Skeletal muscle satellite cell (primary cell): ENCODE measurements at regions not wholly inside any gene's neighbourhood (a gene's known extent, or its start where the extent isn't known, plus 50 kb on each side); places are given as distances from the start of the nearest gene placed in this dataset.

Experiments
- H3K27me3 ChIP-seq: 2 replicates; pipeline ENCODE4 v1.7.0; 2013; ENCODE audit warnings: low read length; ENCODE audit not compliant: control insufficient read depth, insufficient read depth
- H3K36me3 ChIP-seq: 2 replicates; pipeline ENCODE4 v1.7.0; 2013; ENCODE audit warnings: mild to moderate bottlenecking, control low read depth, low read length; ENCODE audit not compliant: insufficient read depth
- H3K4me1 ChIP-seq: 2 replicates; pipeline ENCODE4 v1.7.0; 2013; ENCODE audit warnings: low read length; ENCODE audit not compliant: control insufficient read depth, insufficient read depth
- H3K4me2 ChIP-seq: 2 replicates; pipeline ENCODE4 v1.7.0; 2013; ENCODE audit warnings: mild to moderate bottlenecking, low read length
- H3K4me3 ChIP-seq: 2 replicates; pipeline ENCODE4 v1.7.0; 2013; ENCODE audit warnings: low read length
- H3K9ac ChIP-seq: 2 replicates; pipeline ENCODE4 v1.7.0; 2013; ENCODE audit warnings: mild to moderate bottlenecking, low read depth, low read length, moderate library complexity
- H3K9me3 ChIP-seq: replicated peaks from 2 replicates; pipeline ENCODE4 v1.7.0; 2013; ENCODE audit warnings: mild to moderate bottlenecking, control low read depth, low read length

DNA sequence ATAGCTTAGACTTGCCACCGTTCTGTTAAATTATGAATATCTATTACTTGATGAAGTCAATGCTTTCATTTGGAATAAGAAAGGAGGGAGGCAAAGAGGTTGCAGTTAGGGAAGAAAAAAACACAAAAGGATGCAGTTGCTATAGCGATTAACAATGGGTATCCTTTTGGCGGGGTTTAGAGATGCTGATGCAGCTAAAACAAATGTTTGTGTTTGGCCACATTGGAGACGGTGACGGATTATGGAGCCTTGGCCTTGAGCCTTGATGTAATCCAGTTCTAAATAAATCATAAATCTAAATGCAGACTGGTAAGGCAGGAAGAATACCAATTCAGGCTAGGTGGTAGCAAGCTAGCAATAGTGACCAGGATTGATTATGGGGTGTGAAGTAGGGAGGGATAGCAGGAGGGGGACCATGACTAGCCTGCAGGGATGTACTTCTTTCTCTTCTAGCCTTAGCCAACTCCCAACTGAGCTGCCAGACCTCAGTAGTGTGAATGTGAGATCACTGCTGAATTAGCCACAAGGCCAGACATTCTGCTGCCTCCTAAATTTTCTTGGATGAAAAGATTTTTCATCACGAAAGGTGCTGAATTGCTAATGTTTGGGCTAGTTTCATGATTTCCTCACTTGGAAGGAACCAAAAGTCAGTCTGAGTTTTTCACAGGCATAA lies 160.3 kb downstream of the TLR4 start:
- Histone ChIP-seq H3K9ac (no peak overlapping the region), H3K4me1 (no peaks in the 10 kb centered on the region), H3K4me3 (no peak overlapping the region), H3K27me3 (no peaks in the 10 kb centered on the region), H3K4me2 (no peak overlapping the region), H3K36me3 (no peaks in the 10 kb centered on the region), H3K9me3 (no peaks in the 10 kb centered on the region)

GRCh38 chr9:117868594-117868993 lies 164.4 kb downstream of the TLR4 start:
- no peak overlapping the region for H3K9ac ChIP-seq
- no peak overlapping the region for H3K4me2 ChIP-seq
- H3K36me3 ChIP-seq: no peaks in the 10 kb centered on the region
- no peak overlapping the region for H3K4me3 ChIP-seq
- H3K27me3 ChIP-seq: peaks cover 1% of the 10 kb centered on the region
- H3K4me1 ChIP-seq: no peaks in the 10 kb centered on the region
- no peaks in the 10 kb centered on the region for H3K9me3 ChIP-seq

DNA sequence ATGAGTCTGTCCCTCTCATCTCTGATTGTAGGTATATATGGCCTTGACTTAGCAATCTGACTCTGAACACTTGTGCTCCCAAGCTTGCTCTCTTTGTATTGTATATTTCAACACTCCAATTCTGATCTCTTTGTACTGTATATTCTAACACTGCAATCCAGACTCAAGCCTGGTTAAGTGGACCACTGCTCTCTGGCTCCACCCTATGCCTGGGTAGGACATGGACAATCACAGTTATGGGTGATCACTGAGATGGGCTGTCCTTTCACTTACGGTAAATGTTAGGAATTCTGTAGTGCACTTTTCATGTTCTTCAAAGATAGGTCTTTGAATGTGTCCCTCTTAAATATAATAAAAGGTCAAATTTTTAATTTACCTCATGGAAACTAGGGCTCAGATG lies 165.1 kb downstream of the TLR4 start:
- Histone ChIP-seq H3K27me3 (peaks cover 4% of the 10 kb centered on the region), H3K4me2 (no peak overlapping the region), H3K4me3 (no peak overlapping the region)

GRCh38 chr9:117869712-117870111 lies 165.5 kb downstream of the TLR4 start:
- no peaks in the 10 kb centered on the region for H3K36me3 ChIP-seq
- no peak overlapping the region for H3K9ac ChIP-seq
- H3K4me2 ChIP-seq: no peak overlapping the region
- H3K4me1 ChIP-seq: no peaks in the 10 kb centered on the region
- no peak overlapping the region for H3K4me3 ChIP-seq
- H3K27me3 ChIP-seq: peaks cover 4% of the 10 kb centered on the region
- H3K9me3 ChIP-seq: no peaks in the 10 kb centered on the region

More for the DNA sequence above, 165.1 kb downstream of the TLR4 start:
- Histone ChIP-seq H3K9ac (no peak overlapping the region), H3K4me1 (no peaks in the 10 kb centered on the region), H3K36me3 (no peaks in the 10 kb centered on the region), H3K9me3 (no peaks in the 10 kb centered on the region)

DNA sequence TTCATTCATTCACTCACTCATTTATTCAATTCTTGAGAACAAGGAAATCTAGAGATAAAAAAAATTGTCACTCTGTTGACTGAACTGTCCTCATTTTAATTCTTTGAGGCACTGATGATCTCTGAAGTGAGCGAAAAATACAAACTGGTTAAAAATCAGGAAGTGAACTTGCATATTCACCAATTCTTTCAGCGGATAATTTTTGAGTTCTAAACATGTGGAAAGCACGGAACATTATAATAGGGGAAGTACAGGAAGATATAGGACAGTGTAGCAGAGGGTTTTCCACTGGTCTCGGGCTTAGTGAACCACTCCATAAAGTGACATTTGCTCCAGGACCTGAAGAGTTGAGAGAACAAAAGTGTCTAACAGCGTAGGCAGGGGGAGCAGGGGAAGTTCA lies 169.5 kb downstream of the TLR4 start:
- H3K36me3 ChIP-seq: no peaks in the 10 kb centered on the region
- H3K4me1 ChIP-seq: no peaks in the 10 kb centered on the region
- H3K9ac ChIP-seq: no peak overlapping the region
- H3K4me3 ChIP-seq: no peak overlapping the region
- H3K27me3 ChIP-seq: peaks cover 4% of the 10 kb centered on the region
- H3K4me2 ChIP-seq: no peak overlapping the region
- H3K9me3 ChIP-seq: no peaks in the 10 kb centered on the region

DNA sequence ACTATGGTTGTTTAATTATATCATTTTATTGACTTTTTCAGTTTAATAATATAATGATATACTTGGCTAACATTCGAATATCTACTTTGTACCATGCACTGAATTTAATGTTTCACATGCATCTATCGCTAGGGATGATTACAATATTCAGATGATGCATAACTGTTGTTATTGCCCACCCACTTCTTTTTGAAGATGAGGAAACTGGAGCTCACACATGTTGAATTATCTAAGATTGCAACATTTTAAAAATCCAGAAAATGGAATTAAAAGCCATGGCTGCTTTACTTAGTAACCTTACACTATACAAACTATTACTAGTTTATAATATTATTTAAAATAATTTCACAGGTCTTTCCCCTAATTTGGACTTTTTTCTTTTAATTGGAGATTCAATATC lies 171.7 kb downstream of the TLR4 start:
- no peaks in the 10 kb centered on the region for H3K4me1 ChIP-seq
- peaks cover 4% of the 10 kb centered on the region for H3K27me3 ChIP-seq
- no peak overlapping the region for H3K4me2 ChIP-seq
- no peaks in the 10 kb centered on the region for H3K9me3 ChIP-seq
- no peak overlapping the region for H3K4me3 ChIP-seq
- no peaks in the 10 kb centered on the region for H3K36me3 ChIP-seq
- no peak overlapping the region for H3K9ac ChIP-seq

- no peaks in the 10 kb centered on the region for H3K4me1 ChIP-seq
- H3K9ac ChIP-seq: no peak overlapping the region
- no peak overlapping the region for H3K4me3 ChIP-seq
- no peaks in the 10 kb centered on the region for H3K9me3 ChIP-seq
- H3K36me3 ChIP-seq: no peaks in the 10 kb centered on the region
- no peak overlapping the region for H3K4me2 ChIP-seq
- no peaks in the 10 kb centered on the region for H3K27me3 ChIP-seq
Measured at GRCh38 chr9:117882171-117882570, 178.0 kb downstream of the TLR4 start.

DNA sequence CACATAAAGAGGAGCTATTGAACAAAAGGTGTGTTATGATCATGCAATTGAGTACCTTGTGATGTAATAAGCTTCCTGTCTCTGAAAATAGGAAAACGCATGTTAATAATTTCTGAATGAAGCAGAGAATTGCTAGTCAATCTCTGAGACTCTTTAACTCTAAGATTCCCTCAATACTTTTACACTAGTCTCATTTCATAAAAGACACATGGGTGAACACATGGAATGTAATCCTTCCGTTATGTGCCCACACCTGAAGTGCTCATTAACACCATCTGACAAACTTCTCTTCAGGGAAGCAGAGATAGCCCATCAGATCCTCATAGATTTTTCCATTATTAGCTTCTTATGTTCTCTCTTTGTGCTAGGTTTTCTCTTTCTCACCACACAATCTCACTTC lies 182.4 kb downstream of the TLR4 start:
- H3K9me3 ChIP-seq: no peaks in the 10 kb centered on the region
- H3K4me1 ChIP-seq: no peaks in the 10 kb centered on the region
- H3K4me3 ChIP-seq: no peak overlapping the region
- no peak overlapping the region for H3K4me2 ChIP-seq
- no peaks in the 10 kb centered on the region for H3K27me3 ChIP-seq
- no peaks in the 10 kb centered on the region for H3K36me3 ChIP-seq
- no peak overlapping the region for H3K9ac ChIP-seq

- H3K27me3 ChIP-seq: no peaks in the 10 kb centered on the region
Measured at GRCh38 chr9:117887383-117887782, 183.2 kb downstream of the TLR4 start.

GRCh38 chr9:117887941-117888340 lies 183.7 kb downstream of the TLR4 start:
- no peak overlapping the region for H3K4me2 ChIP-seq
- no peak overlapping the region for H3K9ac ChIP-seq
- no peaks in the 10 kb centered on the region for H3K4me1 ChIP-seq
- H3K36me3 ChIP-seq: no peaks in the 10 kb centered on the region
- no peak overlapping the region for H3K4me3 ChIP-seq
- H3K27me3 ChIP-seq: no peaks in the 10 kb centered on the region
- no peaks in the 10 kb centered on the region for H3K9me3 ChIP-seq

More at GRCh38 chr9:117887383-117887782, 183.2 kb downstream of the TLR4 start:
- Histone ChIP-seq H3K9ac (no peak overlapping the region), H3K4me3 (no peak overlapping the region), H3K36me3 (no peaks in the 10 kb centered on the region), H3K4me1 (no peaks in the 10 kb centered on the region), H3K9me3 (no peaks in the 10 kb centered on the region), H3K4me2 (no peak overlapping the region)

- H3K9ac ChIP-seq: no peak overlapping the region
- no peak overlapping the region for H3K4me2 ChIP-seq
- no peak overlapping the region for H3K4me3 ChIP-seq
- H3K9me3 ChIP-seq: no peaks in the 10 kb centered on the region
- H3K4me1 ChIP-seq: no peaks in the 10 kb centered on the region
- no peaks in the 10 kb centered on the region for H3K27me3 ChIP-seq
- no peaks in the 10 kb centered on the region for H3K36me3 ChIP-seq
Measured at GRCh38 chr9:117903453-117903852, 199.2 kb downstream of the TLR4 start.

DNA sequence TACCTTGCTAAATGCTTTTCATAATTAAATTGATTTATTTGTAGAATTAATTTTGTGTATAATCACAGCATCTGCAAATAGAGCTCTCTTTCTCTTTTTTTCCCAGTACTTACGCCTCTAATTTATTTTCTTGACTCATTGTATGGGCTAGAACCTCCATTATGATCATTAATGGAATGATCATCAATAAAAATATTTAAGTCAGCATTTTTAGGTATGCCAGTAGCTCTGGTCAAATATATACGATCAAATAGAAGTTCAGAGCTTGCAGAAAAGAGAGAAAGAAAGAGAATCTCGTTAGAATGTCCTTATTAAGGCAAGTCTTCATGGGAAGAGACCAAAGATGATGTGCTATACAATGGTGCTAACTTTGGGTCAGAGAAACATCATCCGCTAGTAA lies 202.6 kb downstream of the TLR4 start:
- H3K4me3 ChIP-seq: no peak overlapping the region
- no peak overlapping the region for H3K9ac ChIP-seq
- no peaks in the 10 kb centered on the region for H3K9me3 ChIP-seq
- no peaks in the 10 kb centered on the region for H3K36me3 ChIP-seq
- no peaks in the 10 kb centered on the region for H3K27me3 ChIP-seq
- H3K4me2 ChIP-seq: no peak overlapping the region
- H3K4me1 ChIP-seq: no peaks in the 10 kb centered on the region
